Astrocyte (in vitro differentiated cells and primary cell): ENCODE measurements at regions not wholly inside any gene's neighbourhood (a gene's known extent, or its start where the extent isn't known, plus 50 kb on each side); places are given as distances from the start of the nearest gene placed in this dataset.

Source experiments
- DNase-seq: peaks from one replicate; pipeline ENCODE4 v3.0.0-alpha.2; 2010; ENCODE audit warnings: low read depth
- FAIRE-seq: peaks from 2 replicates; lab custom pipeline; 2011; peaks lifted over from hg19 to GRCh38; lab: Jason Lieb, UNC
- H2AFZ ChIP-seq: 2 replicates; pipeline ENCODE4 v1.6.0; 2012; ENCODE audit warnings: low read depth, low read length, inconsistent platforms
- H3K27ac ChIP-seq: 2 replicates; pipeline ENCODE4 v1.5.1; 2011; ENCODE audit warnings: low read depth, low read length, inconsistent platforms
- H3K27me3 ChIP-seq: 2 replicates; pipeline ENCODE4 v1.6.0; 2011; ENCODE audit warnings: low read length, inconsistent platforms; ENCODE audit not compliant: insufficient read depth
- H3K36me3 ChIP-seq: 2 replicates; pipeline ENCODE4 v1.5.1; 2011; ENCODE audit warnings: low read length, inconsistent platforms; ENCODE audit not compliant: insufficient read depth
- H3K4me1 ChIP-seq: 2 replicates; pipeline ENCODE4 v1.5.1; 2011; ENCODE audit warnings: low read length, inconsistent platforms; ENCODE audit not compliant: insufficient read depth
- H3K4me2 ChIP-seq: 2 replicates; pipeline ENCODE4 v1.6.0; 2012; ENCODE audit warnings: low read length, inconsistent platforms
- H3K4me3 ChIP-seq: 2 replicates; pipeline ENCODE4 v1.5.1; 2011; ENCODE audit warnings: low read depth, mild to moderate bottlenecking, low read length, inconsistent platforms; ENCODE audit not compliant: insufficient read depth
- H3K79me2 ChIP-seq: 2 replicates; pipeline ENCODE4 v1.6.0; 2012; ENCODE audit warnings: mild to moderate bottlenecking, low read length, inconsistent platforms; ENCODE audit not compliant: insufficient read depth
- H3K9ac ChIP-seq: 2 replicates; pipeline ENCODE4 v1.6.0; 2012; ENCODE audit warnings: mild to moderate bottlenecking, low read length, inconsistent platforms
- H3K9me3 ChIP-seq: 2 replicates; pipeline ENCODE4 v1.5.1; 2012; ENCODE audit warnings: low read depth, mild to moderate bottlenecking, low read length, inconsistent platforms; ENCODE audit not compliant: insufficient read depth
- H4K20me1 ChIP-seq: 2 replicates; pipeline ENCODE4 v1.6.0; 2012; ENCODE audit warnings: low read length, inconsistent platforms; ENCODE audit not compliant: insufficient read depth
- H3K27ac Mint-ChIP-seq: one replicate; pipeline ENCODE4 v1.8.0; 2021; ENCODE audit warnings: mild to moderate bottlenecking, mixed read lengths; ENCODE audit not compliant: unreplicated experiment
- H3K27me3 Mint-ChIP-seq: one replicate; pipeline ENCODE4 v1.8.0; 2021; ENCODE audit warnings: low read depth, mixed read lengths; ENCODE audit not compliant: unreplicated experiment
- H3K36me3 Mint-ChIP-seq: one replicate; pipeline ENCODE4 v1.8.0; 2021; ENCODE audit warnings: low read depth, mixed read lengths; ENCODE audit not compliant: unreplicated experiment
- H3K4me1 Mint-ChIP-seq: one replicate; pipeline ENCODE4 v1.8.0; 2021; ENCODE audit warnings: low read depth, mixed read lengths; ENCODE audit not compliant: unreplicated experiment
- H3K4me3 Mint-ChIP-seq: one replicate; pipeline ENCODE4 v1.8.0; 2021; ENCODE audit warnings: mild to moderate bottlenecking, moderate library complexity, mixed read lengths; ENCODE audit not compliant: unreplicated experiment
- H3K9me3 Mint-ChIP-seq: one replicate; pipeline ENCODE4 v1.8.0; 2021; ENCODE audit warnings: mild to moderate bottlenecking, mixed read lengths; ENCODE audit not compliant: unreplicated experiment
- CTCF ChIP-seq: IDR thresholded peaks from 2 replicates; pipeline ENCODE4 v1.5.1; 2011; ENCODE audit warnings: low read depth, mild to moderate bottlenecking, inconsistent platforms, low read length, moderate library complexity; ENCODE audit not compliant: insufficient read depth
- EZH2 ChIP-seq: IDR thresholded peaks from 2 replicates; pipeline ENCODE4 v1.6.1; 2012; ENCODE audit warnings: mild to moderate bottlenecking, low read length, inconsistent platforms; ENCODE audit not compliant: insufficient read depth

GRCh38 chr16:82509691-82510430 lies 116.9 kb upstream of the CDH13 start:
- H3K4me3 ChIP-seq = no peak overlapping the region
- no peak overlapping the region for H3K27ac Mint-ChIP-seq
- H3K4me3 Mint-ChIP-seq = no peak overlapping the region
- no peaks in the 10 kb centered on the region for H3K36me3 ChIP-seq
- no peaks in the 10 kb centered on the region for H4K20me1 ChIP-seq
- TF ChIP-seq CTCF (no peak), EZH2 (no peak)
- H3K36me3 Mint-ChIP-seq = no peaks in the 10 kb centered on the region
- no peak overlapping the region for H3K9ac ChIP-seq
- H3K79me2 ChIP-seq = no peaks in the 10 kb centered on the region
- H3K27me3 ChIP-seq = no peaks in the 10 kb centered on the region
- H3K9me3 Mint-ChIP-seq = peaks cover 12% of the 10 kb centered on the region
- DNase-seq = peak; percentile 6
- no peak overlapping the region for H3K4me2 ChIP-seq
- peaks cover 6% of the 10 kb centered on the region for H3K4me1 Mint-ChIP-seq
- H3K4me1 ChIP-seq = peaks cover 11% of the 10 kb centered on the region
- no peaks in the 10 kb centered on the region for H3K9me3 ChIP-seq
- peaks cover 4% of the 10 kb centered on the region for H3K27me3 Mint-ChIP-seq
- no peak for FAIRE-seq
- no peak overlapping the region for H2AFZ ChIP-seq
- no peak overlapping the region for H3K27ac ChIP-seq

GRCh38 chr16:82506692-82507670 lies 119.8 kb upstream of the CDH13 start:
- Histone ChIP-seq H3K36me3 (no peaks in the 10 kb centered on the region), H3K9ac (no peak overlapping the region), H2AFZ (no peak overlapping the region), H3K27ac (no peak overlapping the region), H4K20me1 (no peaks in the 10 kb centered on the region), H3K27me3 (peaks cover 3% of the 10 kb centered on the region), H3K4me3 (no peak overlapping the region), H3K4me2 (no peak overlapping the region), H3K79me2 (no peaks in the 10 kb centered on the region), H3K9me3 (no peaks in the 10 kb centered on the region), H3K4me1 (peaks cover 11% of the 10 kb centered on the region)
- peaks cover 3% of the 10 kb centered on the region for H3K27me3 Mint-ChIP-seq
- H3K27ac Mint-ChIP-seq = no peak overlapping the region
- no peak overlapping the region for H3K4me3 Mint-ChIP-seq
- peak; percentile 3 for DNase-seq
- peaks cover 2% of the 10 kb centered on the region for H3K4me1 Mint-ChIP-seq
- no peak for FAIRE-seq
- H3K9me3 Mint-ChIP-seq = peaks cover 12% of the 10 kb centered on the region
- H3K36me3 Mint-ChIP-seq = no peaks in the 10 kb centered on the region
- TF ChIP-seq EZH2 = no peak
- TF ChIP-seq CTCF = no peak
